ENCODE measurements at regions not wholly inside any gene's neighbourhood (a gene's known extent, or its start where the extent isn't known, plus 50 kb on each side); places are given as distances from the start of the nearest gene placed in this dataset.

DNA sequence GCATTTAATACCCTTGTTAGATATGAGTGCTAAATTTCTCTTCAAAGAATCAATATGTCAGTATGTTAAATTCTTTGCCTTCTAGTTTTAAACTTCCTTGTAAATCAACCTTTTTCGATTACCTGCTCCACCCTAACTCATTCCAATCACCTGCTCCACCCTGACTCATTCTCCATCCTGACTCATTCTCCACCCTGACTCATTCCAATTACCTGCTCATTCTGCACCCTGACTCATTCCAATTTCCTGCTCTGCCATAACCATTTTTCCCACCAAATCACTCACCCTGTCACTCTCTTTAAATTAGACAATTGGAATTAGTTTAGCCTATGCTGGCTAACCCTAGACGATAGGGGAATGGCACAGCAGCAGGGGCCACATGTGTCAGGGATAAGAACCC, 519.5 kb upstream of the LRRC4C start:
- TF ChIP-seq, protein P1, sequence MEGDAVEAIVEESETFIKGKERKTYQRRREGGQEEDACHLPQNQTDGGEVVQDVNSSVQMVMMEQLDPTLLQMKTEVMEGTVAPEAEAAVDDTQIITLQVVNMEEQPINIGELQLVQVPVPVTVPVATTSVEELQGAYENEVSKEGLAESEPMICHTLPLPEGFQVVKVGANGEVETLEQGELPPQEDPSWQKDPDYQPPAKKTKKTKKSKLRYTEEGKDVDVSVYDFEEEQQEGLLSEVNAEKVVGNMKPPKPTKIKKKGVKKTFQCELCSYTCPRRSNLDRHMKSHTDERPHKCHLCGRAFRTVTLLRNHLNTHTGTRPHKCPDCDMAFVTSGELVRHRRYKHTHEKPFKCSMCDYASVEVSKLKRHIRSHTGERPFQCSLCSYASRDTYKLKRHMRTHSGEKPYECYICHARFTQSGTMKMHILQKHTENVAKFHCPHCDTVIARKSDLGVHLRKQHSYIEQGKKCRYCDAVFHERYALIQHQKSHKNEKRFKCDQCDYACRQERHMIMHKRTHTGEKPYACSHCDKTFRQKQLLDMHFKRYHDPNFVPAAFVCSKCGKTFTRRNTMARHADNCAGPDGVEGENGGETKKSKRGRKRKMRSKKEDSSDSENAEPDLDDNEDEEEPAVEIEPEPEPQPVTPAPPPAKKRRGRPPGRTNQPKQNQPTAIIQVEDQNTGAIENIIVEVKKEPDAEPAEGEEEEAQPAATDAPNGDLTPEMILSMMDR (IDR thresholded peaks at IDR 0.05; ENCODE audit: insufficient read depth, low read depth, low read length) = no peak
- no peak for TF ChIP-seq EZH2 (IDR thresholded peaks at IDR 0.05; ENCODE audit: insufficient read depth, low read length)
